Keratinocyte (primary cell): ENCODE measurements at regions not wholly inside any gene's neighbourhood (a gene's known extent, or its start where the extent isn't known, plus 50 kb on each side); places are given as distances from the start of the nearest gene placed in this dataset.

Experiments used
- DNase-seq: peaks from one replicate; pipeline ENCODE4 v3.0.0-alpha.2; 2011; ENCODE audit warnings: low read depth, missing footprints, low spot score
- FAIRE-seq: peaks from 2 replicates; lab custom pipeline; 2011; peaks lifted over from hg19 to GRCh38; lab: Jason Lieb, UNC
- H2AFZ ChIP-seq: 2 replicates; pipeline ENCODE4 v1.6.0; 2012; ENCODE audit warnings: low read length, control low read depth, inconsistent platforms; ENCODE audit not compliant: control insufficient read depth
- H3K27ac ChIP-seq: 2 replicates; pipeline ENCODE4 v1.5.1; 2011; ENCODE audit warnings: low read length; ENCODE audit not compliant: control insufficient read depth, insufficient read depth
- H3K27me3 ChIP-seq: 3 replicates; pipeline ENCODE4 v1.6.0; 2011; ENCODE audit warnings: low read length; ENCODE audit not compliant: control insufficient read depth, insufficient read depth; ENCODE audit errors: extremely low read depth
- H3K36me3 ChIP-seq, 2 experiments: 2 replicates in 1 of 2; 3 replicates in 1 of 2; pipeline ENCODE4 v1.5.1; 2011; ENCODE audit warnings: low read length in 2 of 2, mild to moderate bottlenecking in 1 of 2; ENCODE audit not compliant: control insufficient read depth in 2 of 2, insufficient read depth in 2 of 2; ENCODE audit errors: extremely low read depth in 1 of 2
- H3K4me1 ChIP-seq: 3 replicates; pipeline ENCODE4 v1.5.1; 2011; ENCODE audit warnings: low read length; ENCODE audit not compliant: control insufficient read depth, insufficient read depth; ENCODE audit errors: extremely low read depth
- H3K4me2 ChIP-seq: 3 replicates; pipeline ENCODE4 v1.6.0; 2011; ENCODE audit warnings: low read depth, low read length; ENCODE audit not compliant: control insufficient read depth, insufficient read depth; ENCODE audit errors: extremely low read depth
- H3K4me3 ChIP-seq, 3 experiments: fragments of 200-600 bp in 1 of 3; sonication (generic) in 1 of 3; 2 replicates in 2 of 3; 3 replicates in 1 of 3; pipeline ENCODE4 v1.5.1; 2011 to 2016; ENCODE audit warnings: low read length in 3 of 3, mild to moderate bottlenecking in 3 of 3, control low read depth in 2 of 3, inconsistent platforms in 1 of 3, low read depth in 1 of 3, mixed read lengths in 1 of 3, mixed run types in 1 of 3, moderate library complexity in 1 of 3; ENCODE audit not compliant: control insufficient read depth in 2 of 3, insufficient read depth in 2 of 3; ENCODE audit errors: extremely low read depth in 1 of 3
- H3K79me2 ChIP-seq: 2 replicates; pipeline ENCODE4 v1.6.0; 2012; ENCODE audit warnings: low read length; ENCODE audit not compliant: control insufficient read depth, insufficient read depth
- H3K9ac ChIP-seq: 3 replicates; pipeline ENCODE4 v1.6.0; 2011; ENCODE audit warnings: low read length; ENCODE audit not compliant: control insufficient read depth, insufficient read depth; ENCODE audit errors: extremely low read depth
- H3K9me1 ChIP-seq: 3 replicates; pipeline ENCODE4 v1.6.0; 2011; ENCODE audit warnings: low read length; ENCODE audit not compliant: control insufficient read depth, insufficient read depth; ENCODE audit errors: extremely low read depth
- H3K9me3 ChIP-seq: 2 replicates; pipeline ENCODE4 v1.5.1; 2012; ENCODE audit warnings: low read depth, low read length; ENCODE audit not compliant: control insufficient read depth
- H4K20me1 ChIP-seq: 3 replicates; pipeline ENCODE4 v1.6.0; 2011; ENCODE audit warnings: low read length; ENCODE audit not compliant: control insufficient read depth, insufficient read depth; ENCODE audit errors: extremely low read depth
- EZH2 ChIP-seq: IDR thresholded peaks from one replicate; pipeline ENCODE4 v1.6.1; 2012; ENCODE audit warnings: inconsistent platforms, mild to moderate bottlenecking, low read length, moderate library complexity
- dilution Hi-C: fragments of 300-500 bp; cut with MboI; formaldehyde crosslinking; loops from one replicate; pipeline ENCODE4 v1.7.0; 2020; ENCODE audit warnings: low sequenced_read_pairs; ENCODE audit not compliant: extremely low pct_ligation_motif_present
- TF ChIP-seq, protein P1 (sequence below), 3 experiments: IDR thresholded peaks in 1 of 3; conservative IDR thresholded peaks in 1 of 3; optimal IDR thresholded peaks in 1 of 3; 2 replicates in 2 of 3; 3 replicates in 1 of 3; pipeline versions ENCODE3 to v1.5.1; 2011; ENCODE audit warnings: low read length in 3 of 3, mild to moderate bottlenecking in 3 of 3, moderate library complexity in 2 of 3, control low read depth in 1 of 3, inconsistent platforms in 1 of 3; ENCODE audit not compliant: insufficient read depth in 2 of 3; ENCODE audit errors: extremely low read depth in 1 of 3

DNA sequence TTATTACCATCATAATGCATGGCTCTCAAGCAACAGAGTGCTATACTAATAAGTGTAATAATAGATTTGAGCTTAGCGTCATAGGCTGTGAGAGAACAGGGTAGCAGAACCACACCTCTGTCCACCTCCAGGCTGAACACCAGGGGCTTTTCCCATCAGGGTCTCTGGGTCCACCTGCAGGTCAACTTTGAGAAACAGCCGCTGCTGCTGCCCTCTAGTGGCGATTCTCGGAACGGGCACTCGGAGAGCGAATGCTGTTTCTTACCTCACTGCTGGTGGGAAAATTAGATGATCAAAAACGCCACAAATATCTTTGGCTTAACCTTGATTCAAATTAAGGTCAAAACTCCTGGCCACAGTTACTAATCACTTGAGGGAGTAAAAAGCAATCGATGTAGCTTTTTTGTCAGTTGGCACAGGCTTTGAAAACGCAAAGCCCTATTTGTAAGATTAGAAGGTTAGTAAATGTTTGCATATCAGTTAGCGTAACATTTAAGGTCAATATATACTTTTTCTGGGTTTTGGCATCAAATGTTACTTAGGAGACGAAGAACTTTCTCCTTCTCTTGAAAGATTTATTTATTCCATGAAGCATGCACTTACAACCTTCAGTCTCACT is 127.9 kb upstream of the TMEM132D start:
- peak; percentile 62 for FAIRE-seq
- dilution Hi-C loops = loop anchor here (25.0 kb wide), 1 partner anchor 306 kb away; the partner anchor contains the start of gene PIWIL1
- no peaks in the 10 kb centered on the region for H3K36me3 ChIP-seq
- no peak overlapping the region for H2AFZ ChIP-seq
- no peaks in the 10 kb centered on the region for H4K20me1 ChIP-seq
- H3K9ac ChIP-seq = no peak overlapping the region
- no peak overlapping the region for H3K4me3 ChIP-seq
- no peak overlapping the region for H3K27ac ChIP-seq
- no peak overlapping the region for H3K4me2 ChIP-seq
- H3K9me3 ChIP-seq = no peaks in the 10 kb centered on the region
- no peaks in the 10 kb centered on the region for H3K27me3 ChIP-seq
- H3K4me1 ChIP-seq = no peaks in the 10 kb centered on the region
- H3K9me1 ChIP-seq = no peaks in the 10 kb centered on the region
- TF ChIP-seq EZH2 = no peak
- TF ChIP-seq, protein P1, sequence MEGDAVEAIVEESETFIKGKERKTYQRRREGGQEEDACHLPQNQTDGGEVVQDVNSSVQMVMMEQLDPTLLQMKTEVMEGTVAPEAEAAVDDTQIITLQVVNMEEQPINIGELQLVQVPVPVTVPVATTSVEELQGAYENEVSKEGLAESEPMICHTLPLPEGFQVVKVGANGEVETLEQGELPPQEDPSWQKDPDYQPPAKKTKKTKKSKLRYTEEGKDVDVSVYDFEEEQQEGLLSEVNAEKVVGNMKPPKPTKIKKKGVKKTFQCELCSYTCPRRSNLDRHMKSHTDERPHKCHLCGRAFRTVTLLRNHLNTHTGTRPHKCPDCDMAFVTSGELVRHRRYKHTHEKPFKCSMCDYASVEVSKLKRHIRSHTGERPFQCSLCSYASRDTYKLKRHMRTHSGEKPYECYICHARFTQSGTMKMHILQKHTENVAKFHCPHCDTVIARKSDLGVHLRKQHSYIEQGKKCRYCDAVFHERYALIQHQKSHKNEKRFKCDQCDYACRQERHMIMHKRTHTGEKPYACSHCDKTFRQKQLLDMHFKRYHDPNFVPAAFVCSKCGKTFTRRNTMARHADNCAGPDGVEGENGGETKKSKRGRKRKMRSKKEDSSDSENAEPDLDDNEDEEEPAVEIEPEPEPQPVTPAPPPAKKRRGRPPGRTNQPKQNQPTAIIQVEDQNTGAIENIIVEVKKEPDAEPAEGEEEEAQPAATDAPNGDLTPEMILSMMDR (optimal IDR thresholded peaks at IDR 0.05 in 1 of 3, IDR thresholded peaks at IDR 0.05 in 1 of 3, conservative IDR thresholded peaks at IDR 0.05 in 1 of 3; ENCODE audit: extremely low read depth in 1 of 3, insufficient read depth in 2 of 3, low read length in 3 of 3) = peak; percentile 86 to 99 (median 99)
- H3K79me2 ChIP-seq = no peaks in the 10 kb centered on the region
- peak; percentile 45 for DNase-seq

GRCh38 chr12:130041983-130042812 is 120.1 kb upstream of the FZD10 start:
- FAIRE-seq = no peak

More at GRCh38 chr12:130041983-130042812, 120.1 kb upstream of the FZD10 start:
- no peak for TF ChIP-seq EZH2
- TF ChIP-seq, protein P1 (optimal IDR thresholded peaks at IDR 0.05 in 1 of 3, IDR thresholded peaks at IDR 0.05 in 1 of 3, conservative IDR thresholded peaks at IDR 0.05 in 1 of 3; ENCODE audit: extremely low read depth in 1 of 3, insufficient read depth in 2 of 3, low read length in 3 of 3) = peak; percentile 75 to 97 (median 91)
- dilution Hi-C loops = loop anchor here (25.0 kb wide), 1 partner anchor 295 kb away; the partner anchor contains the start of gene PIWIL1
- H3K27ac ChIP-seq = no peak overlapping the region
- H3K4me1 ChIP-seq = no peaks in the 10 kb centered on the region
- DNase-seq = no peak
- H3K4me2 ChIP-seq = no peak overlapping the region
- no peaks in the 10 kb centered on the region for H3K9me1 ChIP-seq
- no peak overlapping the region for H3K9ac ChIP-seq
- peaks cover 15% of the 10 kb centered on the region for H3K27me3 ChIP-seq
- H2AFZ ChIP-seq = no peak overlapping the region
- no peaks in the 10 kb centered on the region for H4K20me1 ChIP-seq
- H3K79me2 ChIP-seq = no peaks in the 10 kb centered on the region
- H3K9me3 ChIP-seq = no peaks in the 10 kb centered on the region
- no peaks in the 10 kb centered on the region for H3K36me3 ChIP-seq
- no peak overlapping the region for H3K4me3 ChIP-seq
